ENCODE measurements at regions not wholly inside any gene's neighbourhood (a gene's known extent, or its start where the extent isn't known, plus 50 kb on each side); places are given as distances from the start of the nearest gene placed in this dataset.
"Not testable (repeated sequence)": the region's sequence is repeated elsewhere in the genome, so short reads cannot be mapped to it uniquely, and the experiment has no call there.

DNA sequence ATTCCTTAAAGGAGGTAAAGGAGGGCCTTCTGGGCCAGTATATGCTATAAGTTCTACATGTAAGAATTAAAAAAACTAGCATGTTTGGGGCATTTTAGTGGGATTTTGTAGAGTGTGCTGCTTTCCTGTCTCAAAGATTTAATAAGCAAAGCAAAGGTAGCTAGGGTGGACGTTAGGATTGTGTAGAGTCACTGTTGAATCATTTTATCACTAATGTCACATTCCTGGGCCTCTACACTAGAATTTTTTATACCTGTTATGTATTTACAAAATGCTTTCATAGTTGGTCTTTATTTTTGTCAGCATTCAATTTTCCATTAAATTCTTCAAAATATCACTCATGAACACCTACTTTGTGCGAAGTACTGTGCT is 139.4 kb upstream of the PHYHIPL start:
- DNase-seq: no peak

DNA sequence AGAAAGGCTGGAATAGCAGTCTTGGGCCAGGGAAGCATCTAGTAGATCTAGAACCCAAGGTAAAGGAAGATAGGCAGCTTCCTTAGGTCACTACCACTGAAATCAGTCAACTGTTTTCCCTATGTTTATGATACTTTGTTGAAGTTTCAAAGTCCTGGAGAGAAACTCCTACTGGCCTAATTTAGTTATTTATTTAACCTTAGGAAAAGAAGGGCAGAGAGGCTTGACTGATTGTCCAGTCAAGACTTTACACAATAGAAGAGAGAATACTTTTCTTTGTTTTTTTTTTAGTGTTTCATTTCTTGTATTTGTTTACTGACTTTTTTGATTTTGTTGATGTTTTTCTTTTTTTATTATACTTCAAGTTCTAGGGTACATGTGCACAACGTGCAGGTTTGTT is 138.9 kb upstream of the PHYHIPL start:
- no peak for DNase-seq

DNA sequence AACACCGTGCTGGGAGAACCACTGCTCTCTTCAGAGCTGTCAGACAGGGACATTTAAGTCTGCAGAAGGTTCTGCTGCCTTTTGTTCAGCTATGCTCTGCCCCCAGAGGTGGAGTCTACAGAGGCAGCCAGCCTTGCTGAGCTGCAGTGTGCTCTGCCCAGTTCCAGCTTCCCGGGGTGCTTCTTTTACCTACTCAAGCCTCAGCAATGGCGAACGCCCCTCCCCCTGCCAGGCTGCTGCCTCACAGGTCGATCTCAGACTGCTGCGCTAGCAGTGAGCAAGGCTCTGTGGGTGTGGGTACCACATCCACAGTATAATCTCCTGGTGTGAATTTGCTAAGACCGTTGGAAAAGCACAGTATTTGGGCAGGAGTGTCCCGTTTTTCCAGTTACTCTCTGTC is 133.1 kb upstream of the PHYHIPL start:
- DNase-seq: not testable (repeated sequence)

DNA sequence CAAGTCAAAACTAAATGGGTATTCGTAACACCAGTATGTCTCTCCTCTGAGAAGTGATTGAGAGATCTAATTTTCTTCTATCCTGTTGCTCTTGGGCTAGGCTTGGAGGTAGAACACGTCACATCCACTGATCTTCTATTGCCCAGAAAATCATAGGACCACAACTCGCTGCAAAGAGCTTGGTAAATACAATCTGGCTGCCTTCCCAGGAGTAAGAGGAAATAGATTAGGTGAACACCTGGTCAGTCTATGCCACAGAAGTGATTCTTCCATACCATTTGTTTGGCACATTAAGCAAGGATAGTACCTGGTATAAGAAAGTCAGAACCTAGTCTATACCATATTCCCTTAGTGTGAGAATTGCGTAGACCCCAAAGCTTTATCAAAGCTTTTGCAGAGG is 129.3 kb upstream of the PHYHIPL start:
- no peak for DNase-seq

DNA sequence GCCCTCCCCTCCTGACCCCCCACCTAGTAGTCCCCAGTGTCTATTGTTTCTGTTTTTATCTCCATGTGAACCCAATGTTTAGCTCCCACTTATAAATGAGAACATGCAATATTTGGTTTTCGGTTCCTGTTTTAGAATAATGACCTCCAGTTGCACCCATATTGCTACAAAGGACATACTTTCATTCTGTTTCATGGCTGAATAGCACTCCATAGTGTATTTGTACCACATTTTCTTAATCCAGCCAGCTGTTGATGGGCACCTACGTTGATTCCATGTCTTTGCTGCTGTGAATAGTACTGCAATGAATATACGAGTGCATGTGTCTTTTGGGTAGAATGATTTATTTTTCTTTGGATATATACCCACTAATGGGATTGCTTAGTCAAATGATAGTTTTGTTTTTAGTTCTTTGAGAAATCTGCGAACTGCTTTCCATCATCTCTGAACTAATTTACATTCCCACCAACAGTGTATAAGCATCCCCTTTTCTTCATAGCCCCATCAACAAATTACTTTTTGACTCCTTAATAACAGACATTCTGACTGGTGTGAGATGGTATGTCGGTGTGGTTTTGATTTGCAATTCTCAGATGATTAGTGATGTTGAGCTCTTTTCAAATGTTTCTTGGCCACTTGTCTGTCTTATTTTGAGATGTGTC is 128.4 kb upstream of the PHYHIPL start:
- DNase-seq: no peak

DNA sequence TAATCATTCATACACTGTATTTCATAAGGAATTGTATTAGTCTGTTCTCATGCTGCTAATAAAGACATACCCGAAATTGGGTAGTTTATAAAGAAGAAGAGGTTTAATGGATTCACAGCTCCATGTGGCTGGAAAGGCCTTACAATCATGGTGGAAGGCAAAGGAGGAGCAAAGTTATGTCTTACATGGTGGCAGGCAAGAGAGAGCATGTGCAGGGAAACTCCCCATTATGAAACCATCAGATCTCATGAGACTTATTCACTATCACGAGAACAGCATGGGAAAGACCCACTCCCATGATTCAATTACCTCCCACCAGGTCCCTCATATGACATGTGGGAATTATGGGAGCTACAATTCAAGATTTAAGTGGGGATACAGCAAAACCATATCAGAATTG is 122.9 kb upstream of the PHYHIPL start:
- not testable (repeated sequence) for DNase-seq

DNA sequence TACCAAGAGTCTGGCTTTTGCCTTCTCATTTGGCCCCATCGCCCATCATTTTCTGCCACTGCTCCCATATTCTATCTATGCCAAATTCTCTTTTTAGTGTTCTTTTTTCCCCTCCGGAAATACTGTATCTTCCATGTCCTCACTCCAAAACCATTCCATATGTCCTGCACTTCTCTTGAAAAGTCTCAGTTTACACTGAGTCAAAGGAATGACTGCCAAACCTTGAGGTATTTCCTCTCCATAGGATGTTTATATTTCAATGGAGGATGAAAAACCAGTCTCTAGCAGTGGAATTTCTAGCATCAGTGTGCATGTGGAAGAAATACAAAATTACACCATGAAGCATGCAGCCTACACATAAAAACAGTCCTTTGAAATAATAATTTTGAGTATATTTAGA is 121.4 kb upstream of the PHYHIPL start:
- DNase-seq: no peak

DNA sequence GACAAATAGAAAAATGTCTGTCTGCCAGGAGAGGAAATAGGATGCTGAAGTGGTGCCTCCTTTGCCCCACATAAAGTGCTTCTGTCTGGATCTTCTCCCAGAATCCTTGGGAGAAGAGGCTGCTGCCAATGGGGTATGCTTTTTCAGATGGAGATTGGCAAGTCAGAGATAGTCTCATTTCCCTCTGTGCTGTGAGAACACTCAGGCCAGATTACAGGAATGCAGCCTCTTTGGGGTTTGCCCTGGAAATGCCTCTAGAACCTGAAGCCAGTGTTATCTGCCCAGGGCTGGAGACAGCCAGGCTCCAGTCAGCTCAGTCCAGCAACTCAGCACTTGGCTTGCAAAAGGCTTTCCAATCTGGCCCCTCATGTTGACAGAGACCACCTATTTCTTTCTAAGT is 119.1 kb upstream of the PHYHIPL start:
- no peak for DNase-seq

DNA sequence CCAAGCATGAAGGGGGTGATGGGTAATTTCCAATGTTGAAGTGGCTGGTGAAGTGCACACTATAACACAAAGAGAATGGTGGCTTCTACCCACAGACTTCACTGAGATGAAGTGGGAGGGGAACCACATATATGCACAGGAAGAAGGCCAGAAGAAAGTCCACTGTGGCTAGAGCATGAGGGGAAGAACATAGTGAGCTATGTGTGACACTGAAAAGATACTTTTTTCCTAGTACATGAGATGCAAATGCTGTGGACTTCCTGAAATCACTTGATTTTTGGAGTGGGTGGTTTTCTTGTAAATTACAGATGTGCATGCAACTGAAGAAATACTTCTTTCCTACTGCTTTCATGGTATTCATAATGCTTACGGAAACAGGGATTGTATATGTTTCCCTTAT is 115.6 kb upstream of the PHYHIPL start:
- DNase-seq: no peak

DNA sequence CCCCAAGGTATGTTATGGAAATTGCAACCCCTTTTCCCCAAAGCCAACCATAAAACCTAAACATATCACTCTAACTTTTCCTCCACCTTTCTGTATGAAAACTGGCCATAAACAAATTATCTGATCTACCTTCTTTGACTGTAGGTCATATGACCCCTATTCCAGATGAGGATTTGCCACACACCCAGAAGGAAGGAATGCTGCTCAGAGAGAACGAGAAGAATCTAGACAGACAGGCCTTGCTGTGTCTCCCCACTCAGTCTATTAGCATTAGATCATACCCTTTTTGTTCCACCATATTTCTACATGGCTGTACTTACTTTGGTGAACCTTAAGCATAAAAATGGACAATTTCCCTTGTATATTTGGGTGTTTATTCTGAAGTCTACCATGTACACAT is 113.0 kb upstream of the PHYHIPL start:
- DNase-seq: no peak

DNA sequence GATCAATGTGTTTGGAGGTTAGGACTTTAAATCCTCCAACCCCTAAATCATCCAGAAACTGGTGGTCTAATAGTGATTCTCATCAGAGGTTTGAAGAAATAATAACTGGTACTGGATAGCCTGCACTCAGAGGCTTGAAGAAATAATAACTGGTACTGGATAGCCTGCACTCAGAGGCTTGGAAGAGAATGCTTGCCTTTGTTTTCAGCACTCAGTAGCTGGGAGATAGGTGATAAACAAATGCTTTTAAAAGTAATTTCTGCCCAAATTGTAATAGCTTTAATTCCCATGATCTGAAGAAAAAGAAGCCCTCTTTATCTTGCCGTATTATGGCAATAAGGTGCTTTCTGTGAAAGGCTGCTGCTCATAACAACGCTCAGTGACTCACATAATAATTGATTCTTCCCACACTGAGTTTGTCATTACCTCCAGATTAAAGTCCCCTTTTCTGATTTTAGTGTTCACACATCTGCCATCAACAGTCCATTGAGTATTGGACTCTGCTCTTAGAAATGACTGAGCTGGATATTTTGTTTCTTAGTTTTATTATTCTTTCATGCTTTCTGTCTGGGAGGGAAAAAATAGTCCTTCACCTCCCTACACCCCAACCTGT is 112.3 kb upstream of the PHYHIPL start:
- no peak for DNase-seq

DNA sequence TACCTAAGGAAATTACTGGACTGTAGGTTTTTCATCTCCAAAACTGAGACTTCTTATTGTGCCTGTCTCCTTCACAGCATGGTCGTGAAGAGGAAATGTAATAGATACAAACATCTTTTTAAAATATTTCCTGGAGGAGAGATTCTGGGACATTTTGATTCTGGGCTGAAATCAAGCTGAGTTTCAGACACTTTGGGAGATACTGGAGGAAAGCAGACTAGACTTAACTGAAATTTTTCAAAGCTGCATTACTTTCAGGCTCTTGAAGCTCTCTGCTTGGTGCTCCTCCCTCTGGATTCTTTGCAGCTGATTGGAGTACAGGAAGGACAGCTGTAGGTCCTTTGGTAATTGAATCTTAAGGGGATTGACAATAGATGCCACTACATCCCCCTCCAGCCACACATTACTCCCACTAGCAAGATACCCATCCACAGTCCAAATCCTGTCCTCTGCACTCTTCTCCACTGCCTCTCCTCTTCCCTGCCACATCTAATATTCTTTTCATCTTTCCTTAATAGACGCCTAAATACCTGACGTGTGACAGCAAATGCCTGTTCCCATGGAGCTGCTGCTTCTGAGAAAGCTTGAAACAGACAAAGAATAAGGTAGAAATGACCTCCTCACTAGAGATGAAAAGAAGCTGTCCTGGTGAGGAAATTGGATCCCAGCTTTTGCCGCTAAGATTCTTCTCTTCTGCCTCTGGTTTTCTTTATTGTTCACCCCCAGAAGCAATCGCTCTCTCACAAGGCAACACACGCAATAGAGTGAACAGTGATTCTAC is 111.5 kb upstream of the PHYHIPL start:
- DNase-seq: no peak

DNA sequence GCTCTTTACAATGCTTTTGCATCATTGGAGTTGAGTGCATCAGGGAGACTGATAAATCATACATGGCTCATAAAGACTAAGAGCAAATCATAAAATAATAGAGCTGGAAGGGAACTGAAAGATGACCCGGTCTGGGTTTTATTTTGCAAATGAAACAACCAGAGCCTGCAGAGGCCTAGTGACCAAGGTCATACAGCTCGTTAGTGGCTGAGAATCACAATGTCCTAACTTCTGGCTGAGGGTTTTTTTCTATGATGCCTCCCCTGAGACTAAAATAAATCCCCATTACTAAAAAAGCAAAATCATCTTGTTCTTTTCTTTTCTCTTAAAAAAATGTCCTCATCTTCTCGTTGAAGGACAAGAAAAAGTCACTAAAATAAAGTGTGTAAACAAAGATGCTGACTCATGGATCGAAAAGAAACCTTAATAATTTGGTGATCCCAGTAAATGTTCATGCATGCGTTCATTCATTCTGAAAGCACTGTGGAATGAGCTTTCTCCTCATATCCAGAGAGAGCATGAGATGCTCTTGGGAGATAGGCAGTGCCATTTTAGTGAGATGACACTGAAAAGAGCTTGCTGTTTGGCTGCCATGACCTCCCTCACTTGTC is 107.8 kb upstream of the PHYHIPL start:
- no peak for DNase-seq

DNA sequence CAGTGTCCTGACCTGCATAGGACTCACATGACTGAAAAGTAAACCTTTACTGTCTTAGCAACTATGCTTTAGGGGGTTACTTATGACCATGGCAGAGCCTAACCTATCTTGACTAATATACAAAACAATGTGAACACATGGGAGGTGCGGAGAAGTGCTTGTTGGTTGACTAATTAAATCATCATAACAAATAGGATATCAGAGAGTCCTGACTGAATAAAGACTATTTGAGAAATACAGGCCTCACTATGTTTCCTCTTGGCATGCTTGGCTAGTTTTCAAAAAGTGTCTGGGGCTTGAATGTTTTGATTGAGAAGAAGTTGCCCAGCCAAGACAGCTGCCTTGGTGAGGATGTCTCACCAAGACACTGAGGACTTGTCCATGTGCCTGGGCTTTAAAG is 104.4 kb upstream of the PHYHIPL start:
- DNase-seq: no peak

DNA sequence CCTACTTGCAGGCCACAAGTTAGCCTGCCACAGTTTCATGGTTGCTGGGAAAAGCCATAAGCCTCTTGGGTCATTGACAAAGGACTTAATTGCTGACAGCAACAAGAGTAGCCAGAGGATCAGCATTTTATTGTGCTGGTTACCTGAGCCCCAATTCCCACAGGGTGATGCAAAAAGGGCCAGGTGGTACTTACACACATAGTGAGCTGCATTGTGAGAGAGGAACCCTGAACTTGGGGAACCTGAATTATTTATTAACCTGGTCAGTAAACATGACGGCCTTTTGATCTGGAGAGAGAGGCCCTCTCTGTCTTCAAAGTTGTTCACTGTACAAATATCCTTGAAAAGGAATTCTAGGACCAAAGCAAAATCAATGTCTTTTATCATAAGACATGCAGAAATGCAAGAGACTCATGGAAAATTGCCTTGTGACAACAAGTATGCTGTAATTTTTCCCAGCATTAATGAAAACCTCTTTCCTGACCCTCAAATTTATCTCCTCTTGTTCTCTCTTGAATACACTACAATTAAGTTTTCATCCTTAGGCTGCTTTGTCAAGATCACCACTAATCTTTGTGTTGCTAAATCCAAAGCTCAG is 102.9 kb upstream of the PHYHIPL start:
- no peak for DNase-seq

DNA sequence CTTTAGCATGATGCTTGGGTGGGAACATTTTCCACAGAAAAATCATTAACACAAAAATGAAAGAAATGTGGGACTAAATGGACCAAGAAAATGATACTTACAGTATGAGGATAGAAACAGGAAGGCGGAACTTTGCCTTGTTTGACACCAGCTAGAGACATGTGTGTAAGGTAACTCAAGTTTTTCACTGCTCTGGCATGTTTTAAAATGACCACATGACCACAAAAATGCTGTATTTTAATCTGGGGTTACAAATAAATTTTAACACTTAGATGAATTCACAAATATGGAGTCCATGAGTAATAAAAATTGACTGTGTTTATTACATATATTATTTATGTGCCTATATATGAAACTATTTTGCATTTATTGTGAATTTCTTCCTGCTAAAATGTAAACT is 100.9 kb upstream of the PHYHIPL start:
- DNase-seq: no peak

DNA sequence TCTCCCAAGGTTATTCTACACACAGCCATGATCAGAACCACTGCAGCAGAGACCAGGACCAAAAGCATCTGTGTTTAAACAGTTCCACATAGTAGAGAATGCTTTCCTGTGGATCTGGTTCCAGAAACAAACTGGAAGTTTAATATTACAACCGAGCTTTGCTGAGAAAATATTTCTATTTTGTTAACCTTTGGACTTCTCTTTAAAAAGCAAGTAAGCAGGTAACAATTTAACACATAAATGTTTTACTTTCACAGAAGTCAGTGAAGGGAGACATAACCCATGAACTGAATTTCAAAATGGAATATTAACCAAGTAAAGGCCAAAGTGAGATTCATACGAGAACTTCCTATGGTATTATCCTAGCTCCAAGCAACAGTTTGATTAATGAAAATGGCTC is 98.6 kb upstream of the PHYHIPL start:
- DNase-seq: no peak

DNA sequence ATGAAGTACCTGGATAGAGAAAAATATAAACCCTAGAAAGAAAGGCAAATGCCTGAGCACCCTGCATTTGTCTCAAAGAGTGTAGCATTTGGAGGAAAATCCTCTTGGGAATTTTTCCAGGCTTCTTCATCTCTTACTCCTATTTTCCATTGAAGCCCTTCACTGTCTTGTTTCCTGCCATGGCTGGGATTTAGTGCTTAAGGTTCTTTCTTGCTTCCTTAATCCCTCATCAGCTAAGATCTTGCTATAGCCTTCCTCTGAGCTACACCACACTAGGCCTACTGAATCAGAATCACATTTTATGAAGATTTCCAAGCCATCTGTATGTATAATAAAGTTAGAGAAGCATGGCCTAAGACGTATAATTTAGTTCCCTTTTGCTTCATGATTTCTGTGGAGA is 97.5 kb upstream of the PHYHIPL start:
- DNase-seq: no peak

DNA sequence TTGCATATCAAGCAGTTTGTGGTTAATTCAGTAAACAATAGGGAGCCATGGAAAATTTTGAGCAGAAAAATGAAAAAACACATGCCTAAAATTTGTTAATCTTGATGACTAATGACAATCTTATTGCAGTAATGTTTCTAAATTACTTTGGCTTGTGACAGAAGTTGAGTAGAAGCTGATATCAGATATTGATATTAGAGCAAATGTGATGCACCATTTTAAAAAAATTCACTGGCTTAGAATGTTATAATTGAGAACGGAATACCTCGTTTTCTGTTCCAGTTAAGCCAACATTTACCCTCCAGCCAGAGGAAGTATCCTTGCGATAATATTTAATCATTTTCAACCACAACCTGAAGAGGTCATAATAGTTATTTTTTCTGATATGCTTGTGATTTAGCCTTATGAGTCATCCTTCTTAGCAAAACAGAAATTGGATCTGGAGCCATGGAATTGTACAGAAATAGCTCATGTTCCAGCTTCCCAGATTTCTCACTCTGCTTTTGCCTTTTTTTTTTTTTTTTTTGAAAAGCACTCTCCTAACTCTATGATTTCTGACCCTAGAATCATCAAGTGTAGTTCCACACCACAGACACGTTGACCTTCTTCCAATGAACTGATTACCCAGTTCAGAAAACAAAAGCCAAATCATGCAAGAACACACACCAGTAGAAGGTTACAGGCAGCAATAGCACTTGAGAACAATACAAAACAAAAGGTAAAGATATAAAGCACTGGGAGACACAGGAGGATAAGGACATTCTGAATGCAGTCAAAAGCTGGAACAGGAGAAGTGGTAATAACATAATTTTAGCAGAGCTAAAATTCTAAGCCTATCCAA is 96.8 kb upstream of the PHYHIPL start:
- peak; percentile 78 for DNase-seq

DNA sequence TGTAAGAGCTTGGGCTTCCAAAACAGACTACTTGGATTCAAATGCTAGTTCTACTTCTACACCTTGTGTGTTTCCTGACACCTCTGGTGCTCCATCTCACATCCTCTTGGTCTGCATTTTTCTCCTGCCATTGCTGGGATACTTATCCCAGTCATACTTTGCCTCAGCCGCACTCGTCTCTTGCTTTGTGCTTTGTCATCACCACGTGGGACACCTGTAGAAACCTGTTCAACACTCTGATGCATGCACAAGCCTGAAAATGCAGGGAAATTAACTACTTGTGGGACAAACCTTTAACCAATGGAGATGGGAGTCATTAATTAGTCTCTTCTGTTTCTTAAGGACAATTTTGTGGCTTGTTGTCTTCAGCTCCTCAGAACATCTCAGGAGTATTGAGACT is 94.2 kb upstream of the PHYHIPL start:
- DNase-seq: no peak

DNA sequence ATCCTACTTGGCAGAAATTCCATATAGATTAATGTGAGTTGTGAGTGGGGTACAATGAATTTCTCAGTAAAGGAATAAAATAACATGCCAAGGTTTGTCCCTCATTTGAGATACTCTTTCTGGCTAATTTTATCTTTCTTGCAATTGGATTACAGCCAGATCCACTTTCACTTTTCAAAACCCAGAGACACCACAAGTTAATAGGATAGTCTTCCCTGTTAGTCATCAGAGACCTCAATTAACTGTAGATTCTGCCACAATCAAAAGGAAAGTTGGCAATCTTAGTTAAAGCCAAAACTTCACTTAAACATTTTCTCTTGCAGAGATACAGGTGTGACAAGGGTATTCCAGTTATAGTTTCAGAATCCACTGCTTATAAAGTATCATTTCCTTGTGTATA is 91.4 kb upstream of the PHYHIPL start:
- no peak for DNase-seq
